Trophoblast cell (in vitro differentiated cells and primary cell): ENCODE measurements at regions not wholly inside any gene's neighbourhood (a gene's known extent, or its start where the extent isn't known, plus 50 kb on each side); places are given as distances from the start of the nearest gene placed in this dataset.

Experiments used
- DNase-seq, 2 donors: peaks; one replicate each; pipeline ENCODE4 v3.0.0-alpha.2; 2016
- H2AFZ ChIP-seq: 2 replicates; pipeline ENCODE4 v1.6.1; 2013; ENCODE audit warnings: low read length, moderate library complexity, mild to moderate bottlenecking; ENCODE audit not compliant: insufficient read depth, poor library complexity
- H2AK5ac ChIP-seq: 2 replicates; pipeline ENCODE4 v1.6.1; 2013; ENCODE audit warnings: mild to moderate bottlenecking, low read length
- H2BK120ac ChIP-seq: 2 replicates; pipeline ENCODE4 v1.6.1; 2013; ENCODE audit warnings: low read length, mild to moderate bottlenecking, moderate library complexity; ENCODE audit not compliant: insufficient read depth, poor library complexity
- H2BK12ac ChIP-seq: 2 replicates; pipeline ENCODE4 v1.6.1; 2013; ENCODE audit warnings: mild to moderate bottlenecking, low read length, moderate library complexity
- H2BK5ac ChIP-seq: 2 replicates; pipeline ENCODE4 v1.6.1; 2013; ENCODE audit warnings: low read length, low read depth, moderate library complexity, mild to moderate bottlenecking; ENCODE audit not compliant: poor library complexity
- H3K14ac ChIP-seq: 2 replicates; pipeline ENCODE4 v1.6.1; 2013; ENCODE audit warnings: mild to moderate bottlenecking, low read length
- H3K18ac ChIP-seq: 2 replicates; pipeline ENCODE4 v1.6.1; 2013; ENCODE audit warnings: mild to moderate bottlenecking, low read length
- H3K23ac ChIP-seq: 2 replicates; pipeline ENCODE4 v1.6.1; 2013; ENCODE audit warnings: low read length
- H3K27ac ChIP-seq: 2 replicates; pipeline ENCODE4 v1.5.1; 2013; ENCODE audit warnings: low read depth, mild to moderate bottlenecking, inconsistent platforms, low read length, moderate library complexity
- H3K27me3 ChIP-seq: 2 replicates; pipeline ENCODE4 v1.6.1; 2013; ENCODE audit warnings: inconsistent platforms, mild to moderate bottlenecking, low read length, moderate library complexity; ENCODE audit not compliant: insufficient read depth
- H3K36me3 ChIP-seq, 2 experiments: 1 replicate in 1 of 2; 2 replicates in 1 of 2; pipeline ENCODE4 v1.6.1; 2013; ENCODE audit warnings: low read length in 2 of 2, mild to moderate bottlenecking in 2 of 2, moderate library complexity in 1 of 2; ENCODE audit not compliant: insufficient read depth in 2 of 2, control insufficient read depth in 1 of 2
- H3K4ac ChIP-seq: 2 replicates; pipeline ENCODE4 v1.6.1; 2013; ENCODE audit warnings: low read depth, mild to moderate bottlenecking, low read length, moderate library complexity
- H3K4me1 ChIP-seq, 2 experiments: 1 replicate in 1 of 2; 2 replicates in 1 of 2; pipeline ENCODE4 v1.6.1; 2013; ENCODE audit warnings: low read length in 2 of 2, mild to moderate bottlenecking in 2 of 2, moderate library complexity in 1 of 2; ENCODE audit not compliant: insufficient read depth in 2 of 2, control insufficient read depth in 1 of 2
- H3K4me2 ChIP-seq: 2 replicates; pipeline ENCODE4 v1.6.1; 2013; ENCODE audit warnings: inconsistent platforms, mild to moderate bottlenecking, low read length, moderate library complexity
- H3K4me3 ChIP-seq: 2 replicates; pipeline ENCODE4 v1.5.1; 2013; ENCODE audit warnings: mild to moderate bottlenecking, low read depth, low read length, inconsistent platforms
- H3K79me1 ChIP-seq: one replicate; pipeline ENCODE4 v1.6.1; 2013; ENCODE audit warnings: low read length
- H3K79me2 ChIP-seq: 2 replicates; pipeline ENCODE4 v1.6.1; 2013; ENCODE audit warnings: low read length, mild to moderate bottlenecking; ENCODE audit not compliant: control insufficient read depth, insufficient read depth, poor library complexity
- H3K9ac ChIP-seq: 2 replicates; pipeline ENCODE4 v1.6.1; 2013; ENCODE audit warnings: mild to moderate bottlenecking, low read length
- H3K9me3 ChIP-seq: 2 replicates; pipeline ENCODE4 v1.6.1; 2013; ENCODE audit warnings: low read depth, mild to moderate bottlenecking, control low read depth, inconsistent platforms, low read length; ENCODE audit not compliant: insufficient read depth
- H4K12ac ChIP-seq: 2 replicates; pipeline ENCODE4 v1.6.1; 2013; ENCODE audit warnings: low read depth, mild to moderate bottlenecking, low read length, moderate library complexity
- H4K8ac ChIP-seq: 2 replicates; pipeline ENCODE4 v1.6.1; 2013; ENCODE audit warnings: low read depth, mild to moderate bottlenecking, low read length, moderate library complexity
- H4K91ac ChIP-seq: one replicate; pipeline ENCODE4 v1.6.1; 2013; ENCODE audit warnings: low read depth, mild to moderate bottlenecking, low read length, moderate library complexity
- WGBS: extraction: QIAGEN DNeasy Blood & Tissue Kit; methylation state at CpG from one replicate; pipeline ENCODE4 v1.1.7; 2013; ENCODE audit warnings: missing lambda C conversion rate; ENCODE audit not compliant: insufficient read length, insufficient coverage; ENCODE audit errors: extremely low coverage; 5-methylcytosine and 5-hydroxymethylcytosine counted together

DNA sequence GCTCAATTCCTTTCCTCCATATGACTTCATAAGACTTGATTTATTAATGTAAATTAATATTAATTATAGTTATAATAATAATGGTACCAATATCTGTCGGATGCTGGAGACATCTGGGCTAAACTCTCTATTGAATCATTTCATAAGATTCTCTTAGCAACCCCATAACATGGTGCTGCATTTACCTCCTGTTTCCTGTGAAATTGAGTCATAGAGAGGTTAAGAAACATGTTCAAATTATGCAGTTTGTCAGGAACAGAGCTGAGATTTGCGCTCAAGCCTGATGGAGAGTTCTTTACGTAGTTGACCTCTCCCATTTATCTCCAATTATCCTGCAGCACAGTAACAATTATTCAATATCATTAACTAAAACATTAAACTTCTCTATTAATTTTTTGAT is 621.8 kb upstream of the FZD8 start:
- Histone ChIP-seq H2AK5ac (no peak overlapping the region), H4K12ac (no peak overlapping the region), H3K4me3 (no peak overlapping the region)

DNA sequence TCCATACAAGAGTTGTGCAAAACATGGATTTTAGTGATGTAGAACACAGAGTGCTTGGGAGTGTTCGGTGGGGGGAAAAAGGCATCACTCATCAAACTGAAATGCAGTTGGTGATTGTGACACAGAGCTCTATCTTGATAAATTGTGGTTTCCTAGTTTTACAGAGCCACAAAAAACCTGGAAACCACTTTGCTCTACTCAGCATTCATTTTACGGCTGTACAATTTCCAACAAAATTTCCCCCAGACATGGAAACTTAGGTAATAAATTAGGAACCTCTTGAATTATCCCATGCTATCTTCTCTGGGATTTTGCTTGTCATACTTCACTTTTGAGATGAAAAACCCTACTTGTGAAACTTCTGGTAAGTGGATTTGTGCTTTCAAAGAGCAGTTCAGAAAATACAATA is 614.9 kb upstream of the FZD8 start:
- Histone ChIP-seq H2BK5ac (no peak overlapping the region), H3K9ac (no peak overlapping the region), H3K4me2 (no peak overlapping the region), H3K79me1 (no peaks in the 10 kb centered on the region), H3K4me3 (no peak overlapping the region), H3K79me2 (no peaks in the 10 kb centered on the region), H3K9me3 (no peaks in the 10 kb centered on the region), H3K18ac (no peak overlapping the region), H3K23ac (no peak overlapping the region), H2BK120ac (no peak overlapping the region), H3K4ac (no peak overlapping the region), H2AK5ac (no peak overlapping the region), H3K27ac (no peak overlapping the region), H2BK12ac (no peak overlapping the region), H3K27me3 (no peaks in the 10 kb centered on the region), H4K12ac (no peak overlapping the region), H2AFZ (no peak overlapping the region), H4K91ac (no peak overlapping the region), H4K8ac (no peak overlapping the region), H3K4me1 (no peaks in the 10 kb centered on the region), H3K36me3 (no peaks in the 10 kb centered on the region), H3K14ac (no peak overlapping the region)
- no peak for DNase-seq
- no CpG with 5 or more reads among the region's 2 CpGs for WGBS

More for the DNA sequence above, 621.8 kb upstream of the FZD8 start:
- no peak overlapping the region for H3K27ac ChIP-seq
- H3K23ac ChIP-seq, result no peak overlapping the region
- H2BK120ac ChIP-seq, result no peak overlapping the region
- no peak overlapping the region for H3K9ac ChIP-seq
- no peak overlapping the region for H2AFZ ChIP-seq
- H3K79me1 ChIP-seq, result no peaks in the 10 kb centered on the region
- H3K4me1 ChIP-seq, result peaks cover 0 to 2% of the 10 kb centered on the region in 2 experiments
- WGBS, result no CpG with 5 or more reads among the region's 3 CpGs
- no peak for DNase-seq
- no peak overlapping the region for H3K4ac ChIP-seq
- no peak overlapping the region for H3K18ac ChIP-seq
- no peak overlapping the region for H4K91ac ChIP-seq
- H3K27me3 ChIP-seq, result no peaks in the 10 kb centered on the region
- H3K9me3 ChIP-seq, result no peaks in the 10 kb centered on the region
- no peak overlapping the region for H2BK12ac ChIP-seq
- H3K36me3 ChIP-seq, result no peaks in the 10 kb centered on the region
- H4K8ac ChIP-seq, result no peak overlapping the region
- H3K4me2 ChIP-seq, result no peak overlapping the region
- no peaks in the 10 kb centered on the region for H3K79me2 ChIP-seq
- H2BK5ac ChIP-seq, result no peak overlapping the region
- no peak overlapping the region for H3K14ac ChIP-seq

GRCh38 chr10:36256166-36256565 is 614.1 kb upstream of the FZD8 start:
- Histone ChIP-seq H3K18ac (no peak overlapping the region), H3K14ac (no peak overlapping the region), H3K27me3 (no peaks in the 10 kb centered on the region), H3K79me1 (no peaks in the 10 kb centered on the region), H3K4me2 (no peak overlapping the region), H3K79me2 (no peaks in the 10 kb centered on the region), H3K4me1 (no peaks in the 10 kb centered on the region), H2BK12ac (no peak overlapping the region), H4K12ac (no peak overlapping the region), H3K23ac (no peak overlapping the region), H2BK120ac (no peak overlapping the region), H3K9me3 (no peaks in the 10 kb centered on the region), H3K27ac (no peak overlapping the region), H4K8ac (no peak overlapping the region), H2AK5ac (no peak overlapping the region), H2AFZ (no peak overlapping the region), H4K91ac (no peak overlapping the region), H2BK5ac (no peak overlapping the region), H3K36me3 (no peaks in the 10 kb centered on the region), H3K4ac (no peak overlapping the region), H3K4me3 (no peak overlapping the region), H3K9ac (no peak overlapping the region)
- no CpG with 5 or more reads among the region's 2 CpGs for WGBS
- DNase-seq, result no peak

DNA sequence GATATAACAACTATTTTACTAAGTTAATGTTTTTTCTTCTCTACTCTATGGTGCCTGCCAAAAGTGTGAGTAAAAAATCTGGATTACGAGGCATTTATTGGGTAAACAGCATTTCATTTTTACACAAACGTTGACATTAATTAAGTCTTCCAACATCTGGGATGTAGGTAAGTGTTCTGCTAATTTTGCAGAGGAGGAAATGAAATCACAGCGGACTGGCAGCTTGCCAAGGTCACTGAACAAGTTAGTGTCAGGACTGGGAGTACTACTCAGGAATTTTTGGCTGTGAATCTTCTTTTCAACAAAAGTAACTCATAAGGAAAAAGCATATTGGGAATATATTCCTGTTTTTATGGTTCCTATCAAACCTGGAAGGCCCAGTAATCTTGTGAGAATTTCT is 612.1 kb upstream of the FZD8 start:
- H3K27me3 ChIP-seq, result no peaks in the 10 kb centered on the region
- no peak overlapping the region for H4K8ac ChIP-seq
- H4K91ac ChIP-seq, result no peak overlapping the region
- H2BK120ac ChIP-seq, result no peak overlapping the region
- no peak overlapping the region for H2BK5ac ChIP-seq
- no peak overlapping the region for H4K12ac ChIP-seq
- no peak for DNase-seq
- no peak overlapping the region for H3K18ac ChIP-seq
- no peak overlapping the region for H2AFZ ChIP-seq
- H3K27ac ChIP-seq, result no peak overlapping the region
- no peak overlapping the region for H3K4me2 ChIP-seq
- H3K79me1 ChIP-seq, result no peaks in the 10 kb centered on the region
- no peak overlapping the region for H3K4me3 ChIP-seq
- no peaks in the 10 kb centered on the region for H3K36me3 ChIP-seq
- no peak overlapping the region for H3K9ac ChIP-seq
- H2BK12ac ChIP-seq, result no peak overlapping the region
- H3K23ac ChIP-seq, result no peak overlapping the region
- H3K79me2 ChIP-seq, result no peaks in the 10 kb centered on the region
- H3K4ac ChIP-seq, result no peak overlapping the region
- H3K4me1 ChIP-seq, result no peaks in the 10 kb centered on the region
- no peak overlapping the region for H2AK5ac ChIP-seq
- no CpG with 5 or more reads among the region's 3 CpGs for WGBS
- H3K9me3 ChIP-seq, result no peaks in the 10 kb centered on the region
- no peak overlapping the region for H3K14ac ChIP-seq
